ENCODE measurements at regions not wholly inside any gene's neighbourhood (a gene's known extent, or its start where the extent isn't known, plus 50 kb on each side); places are given as distances from the start of the nearest gene placed in this dataset.
"Not testable (repeated sequence)": the region's sequence is repeated elsewhere in the genome, so short reads cannot be mapped to it uniquely, and the experiment has no call there.

DNA sequence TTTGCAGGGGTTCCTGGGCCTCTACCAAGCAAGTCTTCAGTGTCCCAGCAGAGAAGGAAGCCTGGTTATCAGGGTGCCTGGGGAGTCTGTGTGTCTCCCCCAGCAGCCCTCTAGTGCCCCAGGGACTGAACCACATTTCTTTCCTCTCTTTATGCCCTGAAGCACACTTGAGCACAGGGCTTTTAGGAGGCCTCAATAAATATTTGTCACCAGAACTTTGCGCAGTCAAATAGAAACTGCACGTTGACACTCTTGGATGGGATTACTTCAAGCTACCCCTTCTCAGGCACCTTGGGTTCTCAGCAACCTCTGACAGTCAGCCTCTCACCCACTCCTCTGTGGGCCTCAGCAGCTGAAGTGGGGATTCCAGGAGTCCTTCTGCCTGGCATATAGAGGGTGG lies 226.6 kb upstream of the HES1 start:
- no peak for DNase-seq

DNA sequence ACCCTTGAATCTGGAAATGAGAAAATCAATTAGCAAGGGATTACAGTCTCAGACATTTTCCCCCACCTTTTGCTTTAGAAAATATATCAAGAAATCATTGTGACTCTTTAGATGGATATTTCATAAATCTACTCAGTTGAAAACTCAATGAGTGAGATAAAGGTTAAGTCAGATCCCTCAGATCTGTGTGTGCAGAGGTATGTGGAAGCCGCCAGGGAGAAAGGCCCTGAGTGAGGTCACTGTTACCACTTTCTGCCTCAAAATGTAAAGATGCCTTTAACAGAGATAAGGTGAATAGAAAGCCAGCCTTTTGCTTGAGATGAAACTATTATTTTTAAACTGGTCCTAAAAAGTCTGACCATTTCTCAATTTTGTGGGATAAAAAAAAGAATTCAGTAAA lies 225.6 kb upstream of the HES1 start:
- no peak for DNase-seq

DNA sequence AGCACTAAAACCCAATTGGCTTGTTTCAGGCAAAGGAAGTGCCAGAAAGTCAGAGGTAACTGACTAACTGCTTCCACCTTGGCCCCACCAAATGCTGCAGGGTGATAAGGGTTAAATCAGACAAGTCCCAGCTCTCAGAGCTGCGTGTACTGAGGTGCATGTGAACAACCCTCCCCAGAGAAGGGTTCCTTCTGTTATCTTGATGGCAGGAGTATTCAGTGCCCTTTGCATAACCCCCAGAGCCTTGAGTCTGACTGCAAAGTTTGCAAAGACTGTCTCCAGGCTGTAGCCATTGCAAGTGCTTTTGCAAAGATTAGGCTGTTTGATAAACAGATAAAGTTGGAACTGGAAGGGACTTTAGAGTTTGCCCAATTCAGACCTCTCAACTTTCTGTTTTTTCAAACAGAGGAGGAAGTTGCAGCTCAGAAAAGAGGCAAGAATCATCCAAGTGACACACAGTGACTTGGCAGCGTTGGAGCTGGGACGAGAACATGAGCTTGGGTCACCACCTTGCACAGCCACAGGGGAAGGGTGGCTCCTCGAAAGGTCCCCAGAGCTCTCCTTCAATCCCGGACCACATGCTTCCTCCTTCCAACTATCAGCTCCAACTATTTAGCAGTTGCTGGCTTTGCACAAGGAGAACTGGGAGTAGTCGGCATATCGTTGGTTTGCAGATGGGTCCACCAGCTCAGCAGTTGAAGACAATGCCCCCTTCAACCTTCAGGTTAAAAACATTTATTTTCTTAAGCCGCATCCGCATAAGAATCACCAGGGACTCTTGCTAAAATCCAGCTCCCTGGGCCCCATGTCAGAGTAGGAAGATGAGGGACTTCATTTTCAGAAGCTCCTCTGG lies 224.8 kb upstream of the HES1 start:
- DNase-seq = no peak

DNA sequence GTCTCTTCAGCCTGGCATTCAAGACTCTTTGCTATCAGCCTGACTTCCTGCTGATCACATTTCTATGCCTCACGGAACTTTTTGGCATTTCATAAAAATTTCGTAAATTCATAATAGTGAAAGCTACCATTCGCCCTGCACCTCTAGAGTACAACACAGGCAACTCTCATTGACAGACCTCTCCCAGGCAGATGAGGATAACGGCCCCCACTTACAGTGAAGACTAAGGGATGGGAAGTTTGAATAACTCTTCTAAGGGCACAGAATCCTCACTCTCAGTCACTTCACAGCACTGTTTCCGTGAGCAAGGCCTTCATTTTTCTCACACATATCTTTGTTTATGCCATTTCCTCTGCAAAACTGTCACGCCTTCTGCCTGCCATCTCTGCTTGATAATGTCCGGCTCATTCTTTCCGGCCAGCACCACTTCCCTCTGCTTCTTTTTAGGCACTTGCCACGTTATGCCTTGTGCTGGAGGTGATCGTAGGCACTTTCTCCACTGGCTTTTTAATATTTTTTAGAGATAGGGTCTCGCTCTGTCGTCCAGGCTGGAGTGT lies 224.1 kb upstream of the HES1 start:
- no peak for DNase-seq

DNA sequence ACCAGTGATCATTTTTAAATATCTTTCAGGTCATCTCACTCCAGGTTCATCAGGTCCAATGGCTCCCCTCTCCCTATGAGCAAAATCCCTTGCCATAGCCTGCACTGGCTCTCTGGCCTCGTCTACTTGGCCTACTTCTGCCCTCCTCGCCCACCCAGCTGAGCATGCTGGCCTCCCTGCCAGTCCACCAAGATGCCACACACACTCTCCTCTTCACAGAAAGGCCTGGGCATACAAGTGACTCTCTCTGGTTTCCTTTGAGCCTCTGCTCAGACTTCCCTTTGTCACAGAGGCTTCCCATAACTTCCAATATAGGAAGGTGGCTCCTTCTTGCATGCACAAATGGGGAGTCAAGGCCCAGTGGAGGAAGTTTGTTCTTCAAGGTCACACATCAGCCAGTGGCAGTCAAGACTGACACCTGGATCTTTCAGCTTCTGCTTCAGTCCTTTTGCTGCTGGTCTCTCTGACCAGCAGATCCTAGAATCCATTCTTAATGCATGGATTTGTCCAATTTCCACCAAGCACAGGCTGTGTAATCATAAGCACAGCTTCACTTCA lies 223.2 kb upstream of the HES1 start:
- DNase-seq = no peak

- DNase-seq = no peak
These were observed 221.3 kb upstream of the HES1 start for GRCh38 chr3:193914602-193915001.

DNA sequence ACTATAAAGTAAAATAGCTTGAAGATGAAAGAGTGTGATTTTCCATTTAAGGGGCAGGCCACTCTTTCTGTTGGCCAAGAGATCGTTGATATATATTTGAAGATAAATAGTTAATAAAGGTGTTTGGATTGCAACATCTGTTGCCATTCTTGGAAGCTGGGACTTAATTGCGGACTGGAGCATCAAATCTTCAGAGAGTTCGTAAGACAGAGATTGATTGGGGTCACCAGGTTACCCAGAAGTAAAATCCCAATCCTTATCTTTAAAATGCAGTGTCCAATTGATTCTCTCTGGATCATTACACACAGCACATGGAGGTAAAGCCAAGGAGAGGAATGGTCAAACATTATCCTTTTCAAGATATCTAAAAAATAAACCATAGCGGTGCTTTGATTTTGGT lies 220.8 kb upstream of the HES1 start:
- DNase-seq = no peak

DNA sequence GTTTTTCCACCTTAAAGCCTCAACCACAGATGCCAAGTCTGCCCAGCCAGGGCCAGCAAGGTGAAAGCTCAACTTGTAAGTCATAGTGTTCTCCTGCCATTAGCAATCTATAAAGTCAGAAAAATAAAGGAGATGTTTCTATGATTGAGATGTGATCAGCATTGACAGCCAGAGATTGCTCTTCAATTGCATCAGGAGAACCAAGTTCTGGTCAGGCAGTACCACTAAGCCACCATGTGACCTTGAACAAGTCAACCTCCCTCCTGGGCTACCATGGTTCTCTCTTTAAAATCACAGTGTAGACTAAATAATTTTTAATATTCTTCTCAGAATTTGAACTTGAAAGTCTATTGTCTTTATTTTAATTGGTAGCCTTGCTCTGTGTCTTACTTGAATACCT lies 220.3 kb upstream of the HES1 start:
- no peak for DNase-seq

- no peak for DNase-seq
These were observed 218.8 kb upstream of the HES1 start for GRCh38 chr3:193917158-193917557.

GRCh38 chr3:193921465-193921864 lies 214.5 kb upstream of the HES1 start:
- DNase-seq = no peak

DNA sequence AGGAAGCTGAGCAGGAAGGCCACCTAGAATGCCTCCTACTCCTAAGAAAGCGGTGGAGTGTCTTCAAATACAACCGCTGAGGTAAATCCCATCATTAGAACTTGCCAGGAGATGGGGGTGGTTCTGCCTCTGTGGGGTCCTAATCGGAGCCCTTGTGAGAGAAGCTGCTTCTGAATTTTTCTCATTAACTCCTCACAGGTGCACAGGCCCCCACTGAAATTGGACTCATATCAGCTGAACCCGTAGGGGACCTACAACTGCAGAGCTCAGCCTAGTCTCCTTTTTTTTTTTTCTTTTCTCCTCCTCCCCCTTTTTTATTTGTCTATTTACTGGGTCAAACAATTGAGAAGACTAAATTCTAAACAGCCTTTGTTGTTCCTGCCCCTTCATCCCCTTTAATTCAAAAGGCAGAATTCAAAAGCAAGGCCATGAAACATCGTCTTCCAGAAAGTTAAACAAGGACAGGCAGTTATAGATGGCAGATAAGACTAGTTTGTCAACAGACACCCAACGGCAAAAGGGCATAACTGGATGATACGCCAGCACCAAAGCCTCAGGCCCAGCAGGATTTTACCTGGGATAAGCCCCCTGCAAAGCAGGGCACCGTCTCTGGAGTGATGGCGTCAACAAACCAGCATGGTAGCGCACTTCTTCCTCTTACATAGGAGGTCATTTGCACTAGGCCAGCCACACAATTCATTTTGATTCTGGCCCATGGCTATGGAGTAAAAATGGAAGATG lies 213.7 kb upstream of the HES1 start:
- DNase-seq = no peak

- not testable (repeated sequence) for DNase-seq
These were observed 212.0 kb upstream of the HES1 start for GRCh38 chr3:193923958-193924357.

GRCh38 chr3:193926071-193926470 lies 209.9 kb upstream of the HES1 start:
- not testable (repeated sequence) for DNase-seq

DNA sequence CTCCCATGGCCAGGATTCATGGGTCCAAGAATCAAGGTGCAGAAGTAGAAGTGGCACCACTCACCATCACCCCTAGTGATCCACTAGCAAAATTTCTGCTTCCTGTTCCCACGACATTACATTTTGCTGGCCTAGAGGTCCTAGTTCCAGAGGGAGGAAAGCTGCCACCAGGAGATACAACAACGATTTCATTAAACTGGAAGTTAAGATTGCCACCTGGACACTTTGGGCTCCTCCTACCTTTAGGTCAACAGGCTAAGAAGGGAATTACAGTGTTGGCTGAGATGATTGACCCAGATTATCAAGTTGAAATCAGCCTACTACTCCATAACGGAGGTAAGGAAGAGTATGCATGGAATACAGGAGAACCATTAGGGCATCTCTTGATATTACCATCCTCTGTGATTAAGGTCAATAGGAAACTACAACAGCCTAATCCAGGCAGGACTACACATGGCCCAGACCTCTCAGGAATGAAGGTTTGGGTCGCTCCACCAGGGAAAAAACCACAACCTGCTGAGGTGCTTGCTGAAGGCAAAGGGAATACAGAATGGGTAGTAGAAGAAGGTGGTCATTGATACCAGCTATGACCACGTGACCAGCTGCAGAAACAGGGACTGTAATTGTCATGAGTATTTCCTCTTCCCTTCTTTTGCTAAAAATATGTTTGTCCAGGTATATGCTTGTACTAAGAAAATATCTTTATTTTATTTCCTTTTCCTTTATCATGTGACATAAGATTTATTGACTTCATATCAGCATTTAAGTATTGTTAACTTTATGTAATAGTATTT lies 208.3 kb upstream of the HES1 start:
- DNase-seq = not testable (repeated sequence)

DNA sequence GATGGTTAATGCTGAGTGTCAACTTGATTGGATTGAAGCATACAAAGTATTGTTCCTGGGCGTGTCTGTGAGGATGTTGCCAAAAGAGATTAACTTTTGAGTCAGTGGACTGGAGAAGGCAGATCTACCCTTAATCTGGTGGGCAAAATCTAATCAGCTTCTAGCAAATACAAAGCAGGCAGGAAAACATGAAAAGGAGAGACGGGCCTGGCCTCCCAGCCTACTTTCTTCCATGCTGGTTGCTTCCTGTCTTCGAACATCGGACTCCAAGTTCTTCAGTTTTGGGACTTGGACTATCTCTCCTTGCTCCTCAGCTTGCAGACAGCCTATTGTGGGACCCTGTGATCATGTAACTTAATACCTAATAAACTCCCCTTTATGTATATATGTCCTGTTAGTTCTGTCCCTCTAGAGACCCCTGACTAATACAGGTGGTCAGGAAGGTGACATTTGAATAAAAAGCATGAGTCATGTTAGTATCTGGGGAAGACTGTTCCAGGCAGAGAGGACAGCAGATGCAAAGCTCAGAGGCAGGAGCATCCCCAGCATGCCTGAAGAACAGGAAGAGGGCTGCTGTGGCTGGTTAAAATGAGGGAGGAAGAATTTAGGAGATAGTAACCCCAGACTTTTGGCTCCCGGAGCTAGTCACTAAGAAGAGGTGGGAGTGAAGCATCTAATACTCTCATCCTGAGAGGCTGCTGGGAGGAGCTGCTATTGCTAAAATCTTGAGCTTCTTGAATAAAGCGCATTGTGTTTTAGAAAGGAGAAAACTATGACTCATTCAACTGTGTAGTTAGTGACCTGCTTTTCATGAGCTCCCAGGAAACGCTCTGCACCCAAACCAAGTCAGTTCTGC lies 207.4 kb upstream of the HES1 start:
- DNase-seq = no peak

DNA sequence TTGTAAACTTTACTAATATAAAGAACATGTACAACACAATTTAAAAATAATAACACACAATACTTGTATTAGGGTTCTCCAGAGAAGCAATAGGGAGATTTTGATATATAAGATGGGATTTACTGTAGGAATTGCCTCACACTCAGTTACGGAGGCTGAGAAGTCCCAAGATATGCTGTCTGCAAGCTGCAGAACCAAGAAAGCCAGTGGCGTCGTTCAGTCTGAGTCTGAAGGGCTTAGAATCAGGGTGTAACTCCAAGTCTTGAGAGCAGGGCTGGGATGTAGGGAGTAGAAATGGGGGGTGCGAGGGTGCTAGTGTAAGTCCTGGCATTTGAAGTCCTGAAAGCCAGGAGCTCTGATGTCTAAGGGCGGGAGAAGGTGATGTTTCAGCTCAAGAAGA lies 206.6 kb upstream of the HES1 start:
- DNase-seq = no peak

- no peak for DNase-seq
These were observed 205.9 kb upstream of the HES1 start for GRCh38 chr3:193929921-193930646.

- DNase-seq = no peak
These were observed 203.8 kb upstream of the HES1 start for GRCh38 chr3:193932136-193932535.

- no peak for DNase-seq
These were observed 203.4 kb upstream of the HES1 start for GRCh38 chr3:193932576-193932975.

DNA sequence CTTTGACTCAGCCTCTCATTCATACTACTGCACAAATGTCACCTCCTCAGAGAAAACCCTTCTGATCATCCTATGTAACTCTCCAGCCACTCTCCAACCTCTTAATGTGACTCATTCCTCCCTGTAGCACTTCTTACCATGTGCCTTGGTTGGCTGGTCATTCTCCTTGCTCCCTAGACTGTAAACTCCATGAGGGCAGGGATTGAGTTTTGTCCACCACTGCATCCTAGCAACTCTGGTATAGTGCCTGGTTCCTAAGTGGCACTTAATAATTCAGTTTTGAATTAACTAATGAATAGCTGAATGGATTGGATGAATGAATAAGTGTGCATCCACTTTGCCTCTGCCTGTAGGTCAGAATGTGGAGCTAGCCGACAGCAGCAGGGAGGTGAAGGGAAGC lies 202.5 kb upstream of the HES1 start:
- no peak for DNase-seq

DNA sequence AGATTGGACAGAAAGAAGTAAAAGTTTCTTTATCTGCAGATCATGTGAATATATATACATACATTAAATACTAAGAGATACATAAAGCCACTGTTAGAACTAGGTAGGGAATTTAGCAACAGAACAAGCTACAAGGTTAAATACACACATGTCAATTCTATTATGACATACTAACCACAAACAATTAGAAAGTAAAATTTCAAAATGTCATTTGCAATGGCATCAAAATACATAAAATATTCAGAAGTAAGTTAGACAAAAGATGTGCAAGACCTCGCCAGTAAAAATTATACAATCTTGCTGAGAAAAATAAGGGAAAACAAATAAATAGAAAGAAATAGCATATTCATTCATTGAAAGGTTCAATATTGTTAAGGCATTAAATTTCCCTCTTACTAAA lies 200.0 kb upstream of the HES1 start:
- no peak for DNase-seq

Measured in stimulated activated CD4-positive, alpha-beta T cell treated with anti-CD3 and anti-CD28 coated beads, Interleukin-4, amount 100 ng/mL, for 24 hours (primary cell).